ENCODE measurements at regions not wholly inside any gene's neighbourhood (a gene's known extent, or its start where the extent isn't known, plus 50 kb on each side); places are given as distances from the start of the nearest gene placed in this dataset.

- TF ChIP-seq KAT2A (conservative IDR thresholded peaks at IDR 0.05; ENCODE audit: control insufficient read depth, low read depth, low read length) (no peak), ZNF274 (IDR thresholded peaks at IDR 0.05; ENCODE audit: insufficient read depth, insufficient read length) (no peak)
Observed at GRCh38 chr10:55273946-55274345, 472.9 kb upstream of the PCDH15 start (continued).

- H3K27ac ChIP-seq (ENCODE audit: control insufficient read depth, insufficient read depth): no peak overlapping the region
- SMC1A ChIA-PET (ENCODE audit: uncharacterized antibody, unreplicated experiment): no interaction called here
- no peak for FAIRE-seq
- no peak for ATAC-seq
- 6% methylated on average over 3 of the region's 3 CpGs for WGBS (ENCODE audit: insufficient coverage, insufficient replicate concordance, low lambda C conversion rate, missing lambda C conversion rate)
- H3K36me3 ChIP-seq (ENCODE audit: control insufficient read depth in 2 of 2, insufficient read depth in 2 of 2, low read length in 1 of 2): no peaks in the 10 kb centered on the region
- no peak overlapping the region for H3K9ac ChIP-seq (ENCODE audit: control insufficient read depth, insufficient read depth, low read length)
- H3K4me3 ChIP-seq: no peak overlapping the region
- BruUV-seq (replicated peaks): no TSS peak
- CTCF ChIA-PET: no interaction called here
- RAD21 ChIA-PET (ENCODE audit: unreplicated experiment): no interaction called here
- no peaks in the 10 kb centered on the region for H3K9me3 ChIP-seq (replicated peaks; ENCODE audit: control insufficient read depth, insufficient read depth, low read length)
- POLR2A ChIA-PET: no interaction called here
- no peaks in the 10 kb centered on the region for H3K4me1 ChIP-seq (ENCODE audit: control insufficient read depth, insufficient read depth, low read length)
- intact Hi-C loops (cut with micrococcal nuclease; ENCODE audit: unreplicated experiment) (no loop called here), in situ Hi-C loops (cut with MboI) (no loop called here)
- H3K4me2 ChIP-seq (ENCODE audit: control insufficient read depth, insufficient read depth): no peak overlapping the region
- DNase-seq (ENCODE audit: low read depth, low spot score): no peak
- H3K27me3 ChIP-seq (replicated peaks in 1 of 2; ENCODE audit: control insufficient read depth in 2 of 2, insufficient read depth in 2 of 2, low read length in 1 of 2): no peaks in the 10 kb centered on the region
- no peak overlapping the region for H2AFZ ChIP-seq (ENCODE audit: control insufficient read depth, low read depth, low read length)
- no peaks in the 10 kb centered on the region for H3K79me2 ChIP-seq (ENCODE audit: control insufficient read depth, insufficient read depth, low read length)
- H4K20me1 ChIP-seq (ENCODE audit: control insufficient read depth, insufficient read depth): no peaks in the 10 kb centered on the region
- TF ChIP-seq ZBTB11 (CRISPR knock-in tag; IDR thresholded peaks at IDR 0.05) (no peak), MEF2A (IDR thresholded peaks at IDR 0.05; ENCODE audit: insufficient read depth, low read depth, low read length) (no peak), POLR2A (IDR thresholded peaks at IDR 0.05; ENCODE audit: low read depth, low read length) (no peak), SIX5 (IDR thresholded peaks at IDR 0.05; ENCODE audit: low read depth, low read length, severe bottlenecking) (no peak), ATF2 (IDR thresholded peaks at IDR 0.05; ENCODE audit: low read length) (no peak), NFYA (IDR thresholded peaks at IDR 0.05; ENCODE audit: borderline replicate concordance, low read depth, low read length) (no peak), GATAD2B (conservative IDR thresholded peaks at IDR 0.05; ENCODE audit: low read depth) (no peak), SMARCA5 (IDR thresholded peaks at IDR 0.05) (no peak), ZBTB4 (CRISPR knock-in tag; IDR thresholded peaks at IDR 0.05) (no peak), MXI1 (IDR thresholded peaks at IDR 0.05; ENCODE audit: low read depth, low read length) (no peak), KDM1A (IDR thresholded peaks at IDR 0.05; ENCODE audit: borderline replicate concordance) (no peak), DPF2 (IDR thresholded peaks at IDR 0.05) (no peak)
Observed at GRCh38 chr10:55272886-55273285, 471.9 kb upstream of the PCDH15 start.
